Activated CD8-positive, alpha-beta T cell treated with anti-CD3 and anti-CD28 coated beads for 36 hours (primary cell): ENCODE measurements at regions not wholly inside any gene's neighbourhood (a gene's known extent, or its start where the extent isn't known, plus 50 kb on each side); places are given as distances from the start of the nearest gene placed in this dataset.
"Not testable (repeated sequence)": the region's sequence is repeated elsewhere in the genome, so short reads cannot be mapped to it uniquely, and the experiment has no call there.

Experiments used
- ATAC-seq: fragments of 200-7000 bp; cut with Tn5 transposase; one replicate; pipeline ENCODE4 v1.10.0; 2021; ENCODE audit warnings: mild to moderate bottlenecking, moderate library complexity
- CTCF ChIA-PET: fragments of 350-600 bp; sonication (Branson Sonifier 250); formaldehyde crosslinking; loops from one replicate; lab custom pipeline; 2021; ENCODE audit warnings: antibody characterized with exemption; lab: Charles Lee
- POLR2A ChIA-PET: fragments of 350-600 bp; sonication (Branson Sonifier 250); formaldehyde crosslinking; loops from one replicate; lab custom pipeline; 2021; ENCODE audit warnings: antibody characterized with exemption; lab: Charles Lee
- DNase-seq: peaks from one replicate; pipeline ENCODE4 v3.0.0-alpha.2; 2020
- H3K27ac Mint-ChIP-seq: one replicate; pipeline ENCODE4 v1.8.0; 2021; ENCODE audit warnings: mild to moderate bottlenecking, mixed read lengths
- H3K27me3 Mint-ChIP-seq: one replicate; pipeline ENCODE4 v1.8.0; 2021; ENCODE audit warnings: mixed read lengths
- H3K36me3 Mint-ChIP-seq: one replicate; pipeline ENCODE4 v1.8.0; 2021; ENCODE audit warnings: low read depth, mixed read lengths
- H3K4me1 Mint-ChIP-seq: one replicate; pipeline ENCODE4 v1.8.0; 2021; ENCODE audit warnings: low read depth, mixed read lengths
- H3K4me3 Mint-ChIP-seq: one replicate; pipeline ENCODE4 v1.8.0; 2021; ENCODE audit warnings: mild to moderate bottlenecking, moderate library complexity, mixed read lengths
- H3K9me3 Mint-ChIP-seq: one replicate; pipeline ENCODE4 v1.8.0; 2021; ENCODE audit warnings: mixed read lengths
- intact Hi-C: fragments of 100-400 bp; cut with micrococcal nuclease; formaldehyde crosslinking; loops from one replicate; pipeline ENCODE4 v1.10.0; 2022
- TF ChIP-seq, protein P1 (sequence below): fragments of 200-600 bp; IDR thresholded peaks from one replicate; pipeline ENCODE4 v1.8.0; 2022; ENCODE audit warnings: antibody characterized with exemption, mild to moderate bottlenecking

- Mint-ChIP-seq H3K9me3 (no peaks in the 10 kb centered on the region), H3K27ac (no peak overlapping the region), H3K4me3 (no peak overlapping the region), H3K36me3 (no peaks in the 10 kb centered on the region), H3K27me3 (peaks cover 9% of the 10 kb centered on the region), H3K4me1 (no peaks in the 10 kb centered on the region)
- POLR2A ChIA-PET, result no interaction called here
- ATAC-seq, result peak; percentile 69
- TF ChIP-seq, protein P1, sequence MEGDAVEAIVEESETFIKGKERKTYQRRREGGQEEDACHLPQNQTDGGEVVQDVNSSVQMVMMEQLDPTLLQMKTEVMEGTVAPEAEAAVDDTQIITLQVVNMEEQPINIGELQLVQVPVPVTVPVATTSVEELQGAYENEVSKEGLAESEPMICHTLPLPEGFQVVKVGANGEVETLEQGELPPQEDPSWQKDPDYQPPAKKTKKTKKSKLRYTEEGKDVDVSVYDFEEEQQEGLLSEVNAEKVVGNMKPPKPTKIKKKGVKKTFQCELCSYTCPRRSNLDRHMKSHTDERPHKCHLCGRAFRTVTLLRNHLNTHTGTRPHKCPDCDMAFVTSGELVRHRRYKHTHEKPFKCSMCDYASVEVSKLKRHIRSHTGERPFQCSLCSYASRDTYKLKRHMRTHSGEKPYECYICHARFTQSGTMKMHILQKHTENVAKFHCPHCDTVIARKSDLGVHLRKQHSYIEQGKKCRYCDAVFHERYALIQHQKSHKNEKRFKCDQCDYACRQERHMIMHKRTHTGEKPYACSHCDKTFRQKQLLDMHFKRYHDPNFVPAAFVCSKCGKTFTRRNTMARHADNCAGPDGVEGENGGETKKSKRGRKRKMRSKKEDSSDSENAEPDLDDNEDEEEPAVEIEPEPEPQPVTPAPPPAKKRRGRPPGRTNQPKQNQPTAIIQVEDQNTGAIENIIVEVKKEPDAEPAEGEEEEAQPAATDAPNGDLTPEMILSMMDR, result peak; percentile 86
- intact Hi-C loops, result no loop called here
- CTCF ChIA-PET, result interaction anchor here (0.7 to 2.8 kb wide), 44 partner anchors 9 to 274 kb away, joined by 3 to 41 read pairs (median 6); no protein-coding TSS in a partner anchor
- DNase-seq, result peak; percentile 39
These were observed 189.0 kb downstream of the RPIA start for GRCh38 chr2:88880441-88880953.

DNA sequence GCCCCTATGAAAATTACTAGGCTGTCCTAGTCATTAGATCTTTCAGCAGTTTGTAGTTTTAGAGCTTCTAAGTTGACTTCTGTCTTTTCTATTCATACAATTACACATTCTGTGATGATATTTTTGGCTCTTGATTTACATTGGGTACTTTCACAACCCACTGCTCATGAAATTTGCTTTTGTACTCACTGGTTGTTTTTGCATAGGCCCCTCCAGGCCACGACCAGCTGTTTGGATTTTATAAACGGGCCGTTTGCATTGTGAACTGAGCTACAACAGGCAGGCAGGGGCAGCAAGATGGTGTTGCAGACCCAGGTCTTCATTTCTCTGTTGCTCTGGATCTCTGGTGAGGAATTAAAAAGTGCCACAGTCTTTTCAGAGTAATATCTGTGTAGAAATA is 193.8 kb downstream of the RPIA start:
- no peak for ATAC-seq

GRCh38 chr2:88885679-88886416 is 194.4 kb downstream of the RPIA start:
- ChIA-PET POLR2A (no interaction called here), CTCF (no interaction called here)
- no peaks in the 10 kb centered on the region for H3K9me3 Mint-ChIP-seq
- H3K27me3 Mint-ChIP-seq, result peaks cover 11% of the 10 kb centered on the region
- no peaks in the 10 kb centered on the region for H3K36me3 Mint-ChIP-seq
- TF ChIP-seq, protein P1, result no peak
- no peak overlapping the region for H3K27ac Mint-ChIP-seq
- no peak for DNase-seq
- no peak overlapping the region for H3K4me3 Mint-ChIP-seq
- H3K4me1 Mint-ChIP-seq, result no peaks in the 10 kb centered on the region
- ATAC-seq, result no peak
- intact Hi-C loops, result no loop called here

More for the DNA sequence above, 193.8 kb downstream of the RPIA start:
- H3K4me3 Mint-ChIP-seq, result no peak overlapping the region
- TF ChIP-seq, protein P1, result no peak
- ChIA-PET CTCF (no interaction called here), POLR2A (no interaction called here)
- no peaks in the 10 kb centered on the region for H3K36me3 Mint-ChIP-seq
- H3K4me1 Mint-ChIP-seq, result no peaks in the 10 kb centered on the region
- no peaks in the 10 kb centered on the region for H3K9me3 Mint-ChIP-seq
- intact Hi-C loops, result no loop called here
- peaks cover 11% of the 10 kb centered on the region for H3K27me3 Mint-ChIP-seq
- no peak overlapping the region for H3K27ac Mint-ChIP-seq
- DNase-seq, result no peak

DNA sequence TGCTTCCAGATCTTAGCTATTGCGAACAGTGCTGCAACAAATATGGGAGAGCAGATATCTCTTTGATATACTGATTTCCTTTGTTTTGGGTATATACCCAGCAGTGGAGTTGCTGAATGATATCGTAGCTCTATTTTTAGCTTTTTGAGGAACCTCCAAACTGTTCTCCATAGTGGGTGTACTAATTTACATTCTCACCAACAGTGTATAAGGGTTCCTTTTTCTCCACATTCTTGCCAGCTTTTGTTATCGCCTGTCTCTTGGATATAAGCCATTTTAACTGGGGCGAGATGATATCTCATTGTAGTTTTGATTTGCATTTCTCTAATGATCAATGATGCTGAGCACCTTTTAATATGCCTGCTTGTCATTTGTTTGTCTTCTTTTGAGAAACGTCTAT is 196.0 kb downstream of the RPIA start:
- CTCF ChIA-PET, result interaction anchor here (1.5 kb wide), 1 partner anchor 9 kb away, joined by 3 read pairs; no protein-coding TSS in a partner anchor
- H3K4me1 Mint-ChIP-seq, H3K4me3 Mint-ChIP-seq, intact Hi-C loops, H3K27me3 Mint-ChIP-seq, ATAC-seq, POLR2A ChIA-PET, H3K36me3 Mint-ChIP-seq, DNase-seq, H3K27ac Mint-ChIP-seq, H3K9me3 Mint-ChIP-seq: not testable (repeated sequence)

DNA sequence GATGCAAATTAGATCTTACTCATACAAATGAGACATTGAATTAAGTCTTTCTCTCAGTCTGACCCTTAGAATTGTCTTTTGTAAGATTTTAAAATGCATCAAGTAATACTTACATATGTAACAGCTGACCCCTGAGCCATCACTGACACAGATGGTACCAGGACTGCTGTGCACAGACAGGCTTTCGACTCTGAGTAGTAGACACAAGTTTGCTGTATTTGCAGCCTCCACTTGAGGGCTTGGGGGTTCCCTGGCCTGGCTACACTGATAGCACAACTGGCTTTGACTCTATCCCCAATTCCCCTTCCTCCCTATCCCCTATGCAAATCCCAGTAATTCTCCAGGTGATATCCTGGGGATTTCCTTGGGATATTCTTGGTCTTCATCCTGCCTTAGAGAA is 200.7 kb downstream of the RPIA start:
- no peaks in the 10 kb centered on the region for H3K9me3 Mint-ChIP-seq
- CTCF ChIA-PET, result interaction anchor here (1.2 to 6.9 kb wide), 3 partner anchors 12 to 41 kb away, joined by 3 to 41 read pairs (median 5); no protein-coding TSS in a partner anchor
- DNase-seq (no peak), ATAC-seq (no peak)
- intact Hi-C loops, result no loop called here
- peaks cover 7% of the 10 kb centered on the region for H3K27me3 Mint-ChIP-seq
- no peak overlapping the region for H3K27ac Mint-ChIP-seq
- H3K4me3 Mint-ChIP-seq, result no peak overlapping the region
- no peaks in the 10 kb centered on the region for H3K36me3 Mint-ChIP-seq
- H3K4me1 Mint-ChIP-seq, result no peaks in the 10 kb centered on the region
- TF ChIP-seq, protein P1, result no peak
- POLR2A ChIA-PET, result no interaction called here
